HG03571 (cell line): ENCODE measurements at regions not wholly inside any gene's neighbourhood (a gene's known extent, or its start where the extent isn't known, plus 50 kb on each side); places are given as distances from the start of the nearest gene placed in this dataset.
"Not testable (repeated sequence)": the region's sequence is repeated elsewhere in the genome, so short reads cannot be mapped to it uniquely, and the experiment has no call there.

Experiments used
- ATAC-seq: cut with Tn5 transposase; IDR thresholded peaks from one replicate; pipeline ENCODE4 v1.9.1; 2021; ENCODE audit not compliant: unreplicated experiment

DNA sequence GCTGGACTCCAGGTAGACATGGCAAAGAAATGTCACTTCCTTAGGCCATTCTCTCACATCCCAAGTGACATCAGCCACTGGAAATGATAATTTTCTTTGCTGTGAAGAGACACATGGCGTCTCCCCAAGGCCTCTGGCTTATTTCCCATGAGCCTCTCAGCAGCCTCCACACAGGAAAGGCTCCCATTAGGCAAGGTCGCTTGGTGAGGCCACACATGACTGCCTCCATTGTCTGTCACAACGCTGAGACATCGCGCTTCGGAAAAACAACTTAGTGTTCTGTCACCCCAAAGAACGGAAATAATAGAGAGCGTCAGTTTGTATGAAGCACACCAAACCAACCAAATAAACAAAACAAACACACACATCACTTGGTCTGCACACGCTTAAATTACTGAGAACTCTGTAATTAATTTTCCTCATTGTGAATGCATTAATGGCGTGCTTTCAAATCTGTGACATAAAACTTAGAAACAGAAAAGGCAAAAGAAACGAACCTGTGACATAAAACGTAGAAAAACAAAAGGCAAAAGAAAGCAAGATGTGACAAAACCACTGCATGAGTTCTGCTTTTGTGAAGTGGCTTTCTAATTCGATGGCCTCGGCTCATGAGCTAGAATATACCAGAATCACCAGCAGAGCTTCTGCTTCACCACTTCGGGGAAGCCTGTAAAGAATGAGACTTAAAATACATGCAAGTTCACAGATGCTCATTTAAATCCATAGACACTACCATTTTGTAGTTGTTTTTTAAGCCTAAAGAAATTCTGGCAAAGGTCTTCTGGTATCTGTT is 404.2 kb upstream of the SGCG start:
- no peak for ATAC-seq

- ATAC-seq: no peak
Measured at GRCh38 chr13:22777207-22777606, 403.6 kb upstream of the SGCG start.

DNA sequence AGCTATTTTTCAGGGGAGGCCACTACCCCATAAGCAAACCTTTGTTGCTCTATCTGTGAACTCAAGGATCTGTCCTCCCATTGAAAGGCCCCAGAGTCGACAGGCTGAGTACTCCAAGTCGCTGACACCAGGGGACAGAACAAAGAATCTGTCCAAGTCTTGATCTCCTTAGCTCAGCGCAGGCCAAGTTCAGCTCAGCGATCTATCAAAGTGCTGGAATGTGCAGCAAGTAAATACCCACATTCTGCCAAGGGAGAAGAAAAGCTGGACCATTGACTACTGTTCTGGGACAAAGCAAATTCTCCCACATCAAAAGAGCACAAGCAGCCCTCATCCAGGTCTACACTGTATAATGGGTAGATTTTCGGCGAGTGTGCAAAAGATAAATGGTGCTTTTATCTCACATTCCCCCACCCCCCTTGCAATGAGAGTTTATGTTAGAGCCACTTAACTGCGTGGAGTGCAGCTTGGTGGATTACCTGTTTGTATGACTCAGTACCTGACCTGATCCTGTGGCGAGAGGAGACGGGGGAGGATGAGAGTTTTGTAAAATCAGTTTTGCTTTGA is 391.7 kb upstream of the SGCG start:
- ATAC-seq: no peak

DNA sequence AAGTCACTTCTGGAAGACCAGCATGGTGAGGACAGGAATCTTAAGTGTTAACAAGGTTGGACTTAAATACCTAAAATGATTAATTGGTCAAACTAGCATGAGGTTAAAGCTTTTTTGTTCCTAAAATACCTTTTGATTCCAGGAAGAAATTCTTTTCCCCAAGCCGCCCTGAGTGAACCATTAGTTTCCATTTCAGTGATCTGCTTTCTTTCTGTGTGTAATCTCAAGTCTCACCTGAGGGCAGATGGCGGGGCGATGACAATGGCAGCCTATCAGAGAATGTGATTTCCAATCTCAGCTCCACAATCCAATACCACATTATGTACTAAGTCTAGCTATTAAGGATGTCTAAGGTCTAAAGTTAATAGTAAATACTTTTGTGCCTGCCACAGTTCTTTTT is 390.9 kb upstream of the SGCG start:
- no peak for ATAC-seq

GRCh38 chr13:22793598-22794134 is 387.1 kb upstream of the SGCG start:
- ATAC-seq: no peak

DNA sequence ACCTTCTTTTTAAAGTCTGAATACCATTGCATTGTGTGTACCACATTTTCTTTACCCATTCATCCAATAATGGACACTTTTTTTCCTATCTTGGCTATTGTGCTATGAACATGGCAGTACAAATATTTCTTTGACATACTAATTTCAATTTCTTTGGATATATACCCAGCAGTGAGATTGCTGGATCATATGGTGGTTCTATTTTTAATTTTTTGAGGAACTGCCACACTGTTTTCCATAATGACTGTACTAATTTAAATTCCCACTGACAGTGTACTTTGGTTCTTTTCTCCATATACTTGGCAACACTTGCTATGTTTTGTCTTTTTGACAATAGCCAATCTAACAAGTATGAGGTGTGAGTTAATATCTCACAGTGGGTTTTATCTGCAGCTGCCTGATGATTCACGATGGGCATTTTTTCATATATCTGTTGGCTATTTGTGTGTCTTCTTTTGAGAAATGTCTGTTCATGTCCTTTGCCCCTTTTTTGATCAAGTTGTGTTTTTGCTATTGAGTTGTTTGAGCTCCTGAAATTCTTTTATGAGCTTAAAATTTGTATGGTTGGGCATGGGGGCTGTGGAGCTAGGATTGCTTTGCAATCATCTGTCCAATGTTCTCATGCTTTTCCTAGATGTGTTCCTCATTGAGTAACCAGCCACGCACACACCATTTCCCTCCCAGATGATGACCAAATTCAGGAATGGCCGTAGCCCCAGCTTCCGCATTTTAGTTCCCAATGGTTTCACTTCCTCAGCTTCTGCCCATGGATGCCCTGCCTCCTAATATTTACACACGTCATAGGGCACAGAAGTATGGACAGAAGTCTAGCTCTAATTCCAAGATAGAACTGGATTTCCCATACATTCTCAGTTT is 380.0 kb upstream of the SGCG start:
- no peak for ATAC-seq

GRCh38 chr13:22801402-22802003 is 379.3 kb upstream of the SGCG start:
- no peak for ATAC-seq

- no peak for ATAC-seq
Measured at GRCh38 chr13:22812793-22813192, 368.0 kb upstream of the SGCG start.

DNA sequence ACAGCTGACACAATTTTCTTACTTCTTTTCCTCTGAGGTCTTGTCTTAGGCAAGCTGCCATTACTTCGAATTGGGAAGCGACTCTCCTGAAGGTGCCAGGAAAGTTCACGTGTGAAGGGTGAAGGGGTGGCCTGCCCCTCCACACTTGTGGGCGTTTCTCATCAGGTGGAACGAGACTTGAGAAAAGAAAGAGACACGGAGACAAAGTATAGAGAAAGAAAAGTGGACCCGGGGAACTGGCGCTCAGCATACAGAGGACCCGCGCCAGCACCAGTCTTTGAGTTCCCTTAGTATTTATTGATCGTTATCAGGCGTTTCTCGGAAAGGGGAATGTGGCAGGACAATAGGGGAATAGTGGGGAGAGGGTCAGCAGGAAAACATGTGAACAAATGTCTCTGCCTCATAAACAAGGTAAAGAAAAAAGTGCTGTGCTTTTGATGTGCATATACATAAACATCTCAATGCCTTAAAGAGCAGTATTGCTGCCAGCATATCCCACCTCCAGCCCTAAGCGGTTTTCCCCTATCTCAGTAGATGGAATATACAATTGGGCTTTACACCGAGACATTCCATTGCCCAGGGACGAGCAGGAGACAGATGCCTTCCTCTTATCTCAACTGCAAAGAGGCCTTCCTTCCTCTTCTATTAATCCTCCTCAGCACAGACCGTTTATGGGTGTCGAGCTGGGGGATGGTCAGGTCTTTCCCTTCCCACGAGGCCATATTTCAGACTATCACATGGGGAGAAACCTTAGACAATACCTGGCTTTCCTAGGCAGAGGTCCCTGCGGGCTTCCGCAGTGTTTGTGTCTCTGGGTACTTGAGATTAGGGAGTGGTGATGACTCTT is 367.0 kb upstream of the SGCG start:
- ATAC-seq: not testable (repeated sequence)

- ATAC-seq: not testable (repeated sequence)
Measured at GRCh38 chr13:22814433-22814832, 366.3 kb upstream of the SGCG start.

DNA sequence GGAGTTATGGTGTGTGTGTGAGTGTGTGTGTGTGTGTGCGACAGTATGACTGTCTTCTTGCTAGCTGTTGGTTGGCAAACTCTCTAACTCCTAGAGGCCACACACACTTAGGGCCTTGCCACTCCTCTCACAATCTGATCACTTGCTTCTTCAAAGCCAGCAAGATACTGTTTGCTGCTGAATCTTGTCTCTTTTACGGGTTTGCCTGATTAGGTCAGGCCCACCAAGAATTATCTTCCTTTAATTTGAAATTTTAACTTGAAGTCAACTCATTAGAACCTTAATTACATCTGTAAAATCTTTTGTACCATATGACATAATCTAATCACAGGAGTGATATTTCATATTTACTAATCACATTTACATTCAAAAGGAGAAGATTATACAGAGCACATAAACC is 359.2 kb upstream of the SGCG start:
- no peak for ATAC-seq

- ATAC-seq: no peak
Measured at GRCh38 chr13:22825186-22825585, 355.6 kb upstream of the SGCG start.

GRCh38 chr13:22828081-22828480 is 352.7 kb upstream of the SGCG start:
- ATAC-seq: no peak

DNA sequence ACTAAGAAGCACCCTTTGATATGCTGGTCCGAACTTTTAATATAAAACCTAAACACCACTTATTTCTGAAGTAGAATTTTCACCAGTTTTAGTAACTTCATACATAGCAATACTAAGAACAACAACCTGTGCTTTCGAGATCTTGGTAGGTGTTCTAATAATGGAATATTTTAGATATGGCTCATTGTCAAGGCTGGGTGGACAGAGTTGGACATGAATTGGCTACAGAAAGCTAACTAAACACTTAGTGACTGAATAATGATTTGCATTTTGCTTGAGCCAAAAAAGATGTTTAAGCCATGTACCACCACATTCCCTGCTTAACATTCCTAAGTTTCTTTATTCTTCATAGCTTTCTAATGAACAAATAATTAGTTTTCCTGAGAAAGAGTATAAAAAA is 344.3 kb upstream of the SGCG start:
- no peak for ATAC-seq

- ATAC-seq: no peak
Measured at GRCh38 chr13:22837980-22838647, 342.7 kb upstream of the SGCG start.

DNA sequence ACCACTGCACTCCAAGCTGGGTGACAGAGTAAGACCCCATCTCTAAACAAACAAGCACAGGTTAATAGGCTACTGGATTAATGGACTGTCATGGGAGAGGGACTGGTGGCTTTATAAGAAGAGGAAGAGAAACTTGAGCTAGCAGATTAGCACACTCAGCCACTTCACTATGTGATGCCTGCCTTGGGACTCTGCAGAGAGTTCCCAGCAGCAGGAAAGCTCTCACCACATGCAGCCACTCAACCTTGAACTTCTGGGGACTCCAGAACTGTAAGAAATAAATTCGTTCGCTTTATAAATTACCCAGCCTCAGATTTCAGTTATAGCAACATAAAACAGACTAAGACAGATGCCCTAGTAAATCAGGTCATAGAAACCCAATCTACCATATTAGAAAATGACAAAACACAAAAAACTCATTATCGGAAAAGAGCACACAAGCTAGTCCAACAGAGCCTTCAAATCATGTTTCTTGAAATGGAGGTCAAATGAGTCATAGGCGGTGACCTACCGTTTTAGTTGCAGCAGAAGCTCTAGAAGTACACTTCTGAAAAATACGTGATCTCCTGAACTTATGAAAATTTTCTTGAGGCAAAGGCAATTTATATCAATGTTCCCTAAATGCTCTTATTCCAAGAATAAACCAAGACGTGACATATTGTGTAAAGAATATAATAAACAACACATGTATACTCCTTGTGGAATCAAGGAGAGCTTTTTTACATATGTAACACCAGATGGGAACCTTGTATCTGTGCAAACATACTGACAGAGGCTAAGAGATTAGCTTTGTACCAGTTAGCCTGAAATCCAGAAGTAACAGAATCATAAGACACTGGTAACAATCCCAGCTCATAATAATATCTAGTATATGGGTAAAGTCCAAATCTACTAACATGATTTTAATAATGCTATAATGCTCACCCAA is 340.9 kb upstream of the SGCG start:
- ATAC-seq: no peak

DNA sequence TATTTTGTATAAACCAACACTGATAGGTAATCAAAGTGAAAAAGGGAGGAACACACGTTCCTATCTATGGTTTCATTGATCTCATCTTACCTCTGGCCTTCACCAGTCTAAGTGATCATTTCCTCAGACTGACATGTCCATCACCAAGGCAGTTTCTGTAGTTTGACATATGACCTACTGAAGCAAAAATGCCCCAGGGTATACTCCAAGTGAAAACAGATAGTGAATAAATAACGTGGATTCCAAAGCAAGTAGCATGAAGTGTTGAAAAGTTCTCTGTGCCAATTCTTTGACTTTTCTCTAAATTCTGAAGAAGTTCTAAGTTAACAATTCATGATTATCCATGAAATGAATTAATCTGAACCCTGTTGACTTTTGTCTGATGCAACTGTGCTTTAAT is 334.2 kb upstream of the SGCG start:
- no peak for ATAC-seq

- ATAC-seq: no peak
Measured at GRCh38 chr13:22848539-22849052, 332.2 kb upstream of the SGCG start.
